Dermis microvascular lymphatic vessel endothelial cell (primary cell): ENCODE measurements at regions not wholly inside any gene's neighbourhood (a gene's known extent, or its start where the extent isn't known, plus 50 kb on each side); places are given as distances from the start of the nearest gene placed in this dataset.
"Not testable (repeated sequence)": the region's sequence is repeated elsewhere in the genome, so short reads cannot be mapped to it uniquely, and the experiment has no call there.

ENCODE experiments used
- DNase-seq, 2 donors: peaks; one replicate each; pipeline versions ENCODE4 v3.0.0 to v3.0.0-alpha.2; 2010; ENCODE audit warnings: low read depth in 2 of 2

GRCh38 chr6:99668036-99668705 is 61.5 kb downstream of the PRDM13 start:
- DNase-seq: no peak

- no peak for DNase-seq
Measured at GRCh38 chr6:99689916-99690685, 83.5 kb downstream of the PRDM13 start.

GRCh38 chr6:99702287-99702686 is 95.7 kb downstream of the PRDM13 start:
- DNase-seq: not testable (repeated sequence)

GRCh38 chr6:99709062-99709461 is 102.4 kb downstream of the PRDM13 start:
- DNase-seq: no peak

GRCh38 chr6:99711302-99711701 is 104.7 kb downstream of the PRDM13 start:
- DNase-seq: no peak

GRCh38 chr6:99711925-99712324 is 105.3 kb downstream of the PRDM13 start:
- DNase-seq: no peak

- DNase-seq: no peak
Measured at GRCh38 chr6:99712519-99712918, 105.9 kb downstream of the PRDM13 start.

- not testable (repeated sequence) for DNase-seq
Measured at GRCh38 chr6:99722043-99722442, 115.4 kb downstream of the PRDM13 start.

GRCh38 chr6:99730237-99730636 is 123.6 kb downstream of the PRDM13 start:
- not testable (repeated sequence) for DNase-seq

GRCh38 chr6:99736302-99736701 is 129.7 kb downstream of the PRDM13 start:
- DNase-seq: no peak

- no peak for DNase-seq
Measured at GRCh38 chr6:99739526-99739925, 132.9 kb downstream of the PRDM13 start.

- no peak for DNase-seq
Measured at GRCh38 chr6:99741092-99741491, 134.5 kb downstream of the PRDM13 start.

GRCh38 chr6:99743647-99744046 is 137.0 kb downstream of the PRDM13 start:
- DNase-seq: no peak

- DNase-seq: peak in 1 of 2 donors; percentile 36
Measured at GRCh38 chr6:99745651-99746050, 139.0 kb downstream of the PRDM13 start.

- peak; percentile 67 to 73 for DNase-seq
Measured at GRCh38 chr6:99746261-99746895, 139.7 kb downstream of the PRDM13 start.

GRCh38 chr6:99761711-99762110 is 155.1 kb downstream of the PRDM13 start:
- no peak for DNase-seq

GRCh38 chr6:99768166-99768565 is 161.5 kb downstream of the PRDM13 start:
- no peak for DNase-seq

GRCh38 chr6:99779631-99780555 is 173.3 kb downstream of the PRDM13 start:
- DNase-seq: no peak

GRCh38 chr6:99780556-99780885 is 173.9 kb downstream of the PRDM13 start:
- no peak for DNase-seq

- DNase-seq: no peak
Measured at GRCh38 chr6:99789767-99790166, 183.1 kb downstream of the PRDM13 start.

- DNase-seq: no peak
Measured at GRCh38 chr6:99790679-99791078, 184.0 kb downstream of the PRDM13 start.

GRCh38 chr6:99801805-99802204 is 192.2 kb downstream of the MCHR2 start:
- no peak for DNase-seq
